GM10266 (cell line): ENCODE measurements at regions not wholly inside any gene's neighbourhood (a gene's known extent, or its start where the extent isn't known, plus 50 kb on each side); places are given as distances from the start of the nearest gene placed in this dataset.

Experiments
- DNase-seq: peaks from one replicate; pipeline ENCODE4 v3.0.0; 2012; ENCODE audit errors: extremely low spot score
- CTCF ChIP-seq: IDR thresholded peaks from 2 replicates; pipeline ENCODE4 v1.5.1; 2012; ENCODE audit warnings: mild to moderate bottlenecking, low read depth; ENCODE audit not compliant: control insufficient read depth, insufficient read depth; ENCODE audit errors: missing control alignments

DNA sequence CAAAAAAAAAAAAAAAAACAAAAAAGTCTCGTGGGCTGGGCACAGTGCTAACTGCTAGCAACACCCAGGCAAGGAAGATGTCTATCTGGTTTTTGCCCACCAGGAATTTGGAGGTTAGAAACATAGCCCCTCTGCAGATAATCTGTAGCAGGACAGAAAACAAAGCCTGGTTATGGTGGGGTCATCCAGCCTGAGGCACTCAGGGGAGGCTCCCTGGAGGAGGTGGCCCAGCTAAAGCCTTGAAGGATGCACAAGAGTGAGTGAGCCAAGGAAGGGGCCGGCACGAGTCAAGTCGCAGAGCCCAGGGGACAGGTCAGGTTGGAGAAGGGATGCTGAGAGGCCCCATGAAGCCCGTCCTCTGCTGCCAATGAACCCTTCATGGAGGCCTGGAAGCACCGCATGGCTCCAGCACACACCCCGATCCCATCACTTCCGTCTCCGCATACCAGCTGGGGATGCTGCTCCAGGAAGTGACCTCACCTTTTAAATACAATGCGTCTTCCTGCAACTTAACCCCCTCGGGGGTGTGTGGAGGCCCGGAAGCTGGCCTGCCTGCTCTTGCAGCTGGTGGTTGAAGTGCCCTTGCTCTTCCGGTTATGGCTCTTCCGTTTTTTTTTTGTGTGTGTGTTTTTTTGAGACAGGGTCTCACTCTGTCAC is 86.5 kb downstream of the ENGASE start:
- no peak for TF ChIP-seq CTCF
- DNase-seq = no peak

DNA sequence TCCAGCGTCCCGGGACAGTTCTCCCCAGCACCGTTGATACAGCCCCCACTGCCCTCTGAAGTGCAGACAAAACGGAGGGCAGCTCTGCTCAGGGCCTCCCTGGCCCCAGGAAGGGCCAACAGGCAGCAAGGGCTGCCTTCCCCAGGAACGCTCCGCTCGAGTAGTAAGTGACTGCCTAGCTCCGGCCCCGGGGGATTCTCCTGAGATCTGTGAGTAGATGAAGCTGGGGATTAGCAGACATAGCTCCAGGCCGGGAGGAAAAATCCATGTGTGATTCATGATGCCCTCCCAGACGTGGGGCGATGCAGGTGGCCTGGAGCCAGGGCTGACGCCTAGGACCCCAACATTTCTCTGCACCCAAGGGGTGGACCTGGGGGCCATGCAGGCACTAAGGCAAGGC is 85.3 kb downstream of the ENGASE start:
- no peak for TF ChIP-seq CTCF

DNA sequence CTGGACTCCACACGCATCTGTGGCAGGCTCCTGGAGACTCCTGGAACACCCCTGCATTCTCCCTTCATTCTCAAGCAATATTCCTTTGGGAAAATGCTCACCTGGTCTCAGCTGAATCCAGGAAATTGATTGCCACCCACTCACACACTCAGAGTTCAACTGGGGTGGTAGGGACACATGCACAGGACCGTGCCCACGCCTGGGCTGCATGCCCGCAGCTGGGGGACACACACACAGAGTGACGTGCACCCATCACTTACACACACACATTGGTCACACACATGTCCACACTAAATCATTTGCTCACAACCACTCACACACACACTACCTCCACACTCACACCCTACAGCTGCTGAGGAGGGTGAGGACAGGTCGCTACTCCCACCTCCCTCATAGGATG is 84.8 kb downstream of the ENGASE start:
- TF ChIP-seq CTCF = no peak
- no peak for DNase-seq

More for the DNA sequence above, 85.3 kb downstream of the ENGASE start:
- DNase-seq = no peak

- no peak for DNase-seq
- TF ChIP-seq CTCF = no peak
Observed at GRCh38 chr17:79156463-79157095, 82.0 kb downstream of the ENGASE start.

GRCh38 chr17:79155701-79156100 is 81.1 kb downstream of the ENGASE start:
- no peak for DNase-seq
- no peak for TF ChIP-seq CTCF

- TF ChIP-seq CTCF = no peak
- DNase-seq = no peak
Observed at GRCh38 chr17:79154951-79155585, 80.4 kb downstream of the ENGASE start.

DNA sequence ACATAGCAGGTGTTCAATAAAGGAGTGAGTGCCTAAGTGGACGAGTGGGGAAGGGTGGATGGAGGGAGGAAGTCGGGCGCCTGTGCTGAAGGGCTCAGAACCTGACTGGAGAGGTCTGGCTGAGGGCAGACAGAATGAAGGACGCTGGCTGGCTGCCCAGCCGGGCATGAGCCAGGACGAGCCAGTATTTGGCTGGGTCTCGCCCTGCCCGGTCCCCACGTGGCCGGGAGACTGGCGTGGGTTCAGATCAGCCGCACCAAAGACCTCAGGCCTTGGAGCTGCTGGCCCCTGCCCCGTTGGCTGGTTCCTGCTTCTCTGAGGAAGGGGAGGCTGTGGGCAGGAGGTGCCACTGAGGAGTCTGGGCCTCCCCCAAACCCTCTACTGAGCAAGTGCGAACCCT is 79.8 kb downstream of the ENGASE start:
- DNase-seq = no peak
- TF ChIP-seq CTCF = no peak
